NCI-H1105 treated with DMSO at 0.1 percent for 48 hours (cell line): ENCODE measurements at regions not wholly inside any gene's neighbourhood (a gene's known extent, or its start where the extent isn't known, plus 50 kb on each side); places are given as distances from the start of the nearest gene placed in this dataset.
"Not testable (repeated sequence)": the region's sequence is repeated elsewhere in the genome, so short reads cannot be mapped to it uniquely, and the experiment has no call there.

Experiments
- DNase-seq: peaks from one replicate; lab custom pipeline; 2025; lab: John Stamatoyannopoulos, UW

DNA sequence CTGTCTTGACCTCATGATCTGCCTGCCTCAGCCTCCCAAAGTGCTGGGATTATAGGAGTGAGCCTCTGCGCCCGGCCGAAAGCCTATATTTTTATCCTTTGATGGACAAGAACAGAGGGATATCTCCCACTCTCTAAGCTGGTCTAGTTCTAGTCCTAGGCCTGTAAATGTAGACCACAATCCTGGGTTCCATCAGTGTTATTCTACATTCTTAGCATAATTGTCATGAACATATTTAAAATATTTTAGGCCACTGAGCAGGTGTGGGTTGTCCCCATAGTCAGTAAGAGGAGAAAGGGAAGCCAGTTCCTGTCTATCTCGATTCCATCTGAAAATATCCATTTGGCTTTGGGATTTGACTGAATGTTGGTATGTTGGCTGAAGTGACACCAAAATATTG lies 118.1 kb downstream of the EBLN2 start:
- no peak for DNase-seq

DNA sequence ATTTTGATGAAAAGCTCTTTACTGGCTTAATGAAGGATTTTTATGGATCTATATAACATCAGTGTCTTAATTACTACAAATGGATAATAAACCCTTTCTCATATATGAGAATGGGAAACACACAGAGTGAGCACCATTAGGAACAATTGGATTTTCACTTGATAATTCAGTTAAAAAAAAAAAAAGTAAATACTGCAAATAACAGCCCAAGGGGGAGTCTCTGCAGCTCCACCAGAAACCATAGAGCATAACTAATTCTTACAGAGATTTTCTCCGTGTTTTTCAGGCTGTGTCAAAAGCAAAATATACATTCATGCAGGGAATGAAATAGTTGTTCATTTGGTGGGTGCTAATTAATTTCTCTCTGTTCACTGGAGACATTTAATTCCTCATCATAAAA lies 125.3 kb downstream of the EBLN2 start:
- DNase-seq = no peak

DNA sequence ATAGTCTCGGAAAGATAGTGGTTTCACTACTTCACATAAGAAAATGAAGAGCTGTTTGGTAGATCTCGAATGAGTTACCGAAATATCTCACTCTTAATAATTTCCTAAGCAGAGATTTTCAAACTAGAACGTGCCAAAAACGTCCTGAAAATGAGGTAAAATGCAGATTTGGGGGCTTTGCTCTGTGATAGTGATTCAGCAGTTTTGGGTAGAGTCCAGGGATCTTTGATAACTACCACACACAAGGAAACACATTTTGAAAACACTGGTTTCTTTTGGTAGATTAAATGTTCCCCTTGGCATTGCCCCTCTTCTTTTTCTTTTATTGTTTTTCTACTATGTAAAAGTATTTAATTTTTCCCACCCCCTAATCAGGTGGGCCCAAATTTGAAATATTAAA lies 125.9 kb downstream of the EBLN2 start:
- no peak for DNase-seq

DNA sequence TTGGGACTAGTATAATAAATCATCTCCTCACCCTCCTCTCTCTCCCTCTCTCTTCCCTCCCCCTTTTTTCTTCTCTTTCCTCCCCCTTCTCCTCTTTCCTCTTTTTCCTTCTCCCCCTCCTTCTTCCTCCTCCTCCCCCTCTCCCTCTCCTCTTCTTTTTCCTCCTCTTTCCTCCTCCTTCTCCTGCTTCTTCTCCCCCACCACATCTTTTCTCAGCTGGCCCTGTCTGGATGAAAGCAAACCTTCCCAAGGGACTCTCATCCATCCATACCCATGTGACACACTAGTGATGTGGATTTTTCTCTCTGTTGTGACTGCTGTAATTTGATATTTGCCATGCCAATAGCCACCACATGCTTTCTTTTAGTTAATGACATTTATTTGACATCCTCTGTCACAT lies 127.2 kb downstream of the EBLN2 start:
- no peak for DNase-seq

DNA sequence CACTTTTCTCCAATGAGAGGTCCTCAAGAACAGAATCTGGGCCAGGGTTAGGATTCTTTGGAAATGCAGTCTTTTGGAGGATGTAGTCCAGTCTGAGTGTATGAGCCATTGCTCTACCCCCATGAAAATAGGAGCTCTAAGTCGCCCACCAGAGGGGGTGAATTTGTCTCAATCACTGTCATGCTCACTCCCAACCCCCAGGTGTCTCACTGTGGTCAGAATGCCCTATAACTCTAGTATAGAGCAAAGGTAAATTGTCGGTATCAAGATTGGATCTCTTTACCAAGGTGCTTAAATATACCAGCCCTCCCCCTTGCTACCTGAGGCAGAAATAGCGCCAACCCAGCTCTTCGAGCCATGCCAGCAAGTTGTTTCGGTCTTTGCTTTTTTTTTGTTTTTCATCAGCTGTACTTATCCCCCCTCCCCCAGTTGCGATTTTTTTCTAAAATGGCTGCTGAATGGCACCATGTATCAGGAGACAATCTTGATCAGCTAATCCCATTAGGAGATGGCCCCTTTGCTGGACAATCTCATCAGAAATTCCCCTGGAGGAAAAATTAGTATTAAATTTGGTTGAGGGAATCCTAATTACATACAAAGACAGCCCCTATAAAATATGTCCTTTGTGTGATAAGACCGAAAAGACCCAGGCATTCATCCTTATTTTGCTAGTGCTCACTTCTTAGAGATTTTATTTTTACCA lies 130.7 kb downstream of the EBLN2 start:
- no peak for DNase-seq

DNA sequence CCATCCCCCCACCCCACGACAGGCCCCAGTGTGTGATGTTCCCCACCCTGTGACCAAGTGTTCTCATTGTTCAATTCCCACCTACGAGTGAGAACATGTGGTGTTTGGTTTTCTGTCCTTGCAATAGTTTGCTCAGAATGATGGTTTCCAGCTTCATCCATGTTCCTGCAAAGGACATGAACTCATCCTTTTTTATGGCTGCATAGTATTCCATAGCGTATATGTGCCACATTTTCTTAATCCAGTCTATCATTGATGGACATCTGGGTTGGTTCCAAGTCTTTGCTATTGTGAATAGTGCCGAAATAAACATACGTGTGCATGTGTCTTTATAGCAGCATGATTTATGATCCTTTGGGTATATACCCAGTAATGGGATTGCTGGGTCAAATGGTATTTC lies 132.5 kb downstream of the EBLN2 start:
- DNase-seq = not testable (repeated sequence)

DNA sequence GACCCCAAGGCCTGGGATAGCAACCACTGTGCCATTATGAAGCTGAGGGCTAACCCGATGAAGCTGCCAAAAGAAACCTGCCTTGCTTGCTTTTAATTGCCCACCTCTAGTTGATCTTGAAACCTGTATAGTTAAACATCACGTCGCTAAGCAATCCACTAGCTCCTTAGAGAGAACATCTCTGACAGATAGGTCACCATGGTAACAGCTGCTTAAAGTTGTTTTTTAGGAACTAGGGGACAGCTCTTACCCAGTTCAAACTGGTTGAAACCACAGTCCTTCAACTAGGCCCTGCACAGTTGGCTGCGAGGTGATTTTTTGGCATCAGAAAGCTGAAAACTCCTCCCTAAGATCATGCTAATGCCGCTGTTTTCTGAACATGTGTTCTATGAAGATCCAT lies 135.7 kb downstream of the EBLN2 start:
- no peak for DNase-seq

DNA sequence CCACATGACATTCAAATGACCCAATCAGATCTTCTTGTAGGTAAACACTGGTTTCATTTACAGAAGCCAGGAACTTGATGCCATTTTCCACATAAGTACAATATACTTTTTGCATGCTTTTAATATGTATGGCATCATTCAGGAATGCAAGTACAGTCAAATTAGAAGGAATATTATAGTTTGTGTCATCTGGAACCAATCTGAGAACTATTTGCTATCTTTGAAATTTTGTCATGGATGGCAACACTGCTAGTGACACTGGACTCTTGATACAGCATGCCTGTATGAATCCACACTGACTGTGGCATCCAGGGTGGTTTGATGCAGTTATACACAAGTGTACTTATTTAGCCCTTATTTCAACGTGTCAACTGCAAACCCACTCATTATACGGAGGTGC lies 141.6 kb downstream of the EBLN2 start:
- no peak for DNase-seq

DNA sequence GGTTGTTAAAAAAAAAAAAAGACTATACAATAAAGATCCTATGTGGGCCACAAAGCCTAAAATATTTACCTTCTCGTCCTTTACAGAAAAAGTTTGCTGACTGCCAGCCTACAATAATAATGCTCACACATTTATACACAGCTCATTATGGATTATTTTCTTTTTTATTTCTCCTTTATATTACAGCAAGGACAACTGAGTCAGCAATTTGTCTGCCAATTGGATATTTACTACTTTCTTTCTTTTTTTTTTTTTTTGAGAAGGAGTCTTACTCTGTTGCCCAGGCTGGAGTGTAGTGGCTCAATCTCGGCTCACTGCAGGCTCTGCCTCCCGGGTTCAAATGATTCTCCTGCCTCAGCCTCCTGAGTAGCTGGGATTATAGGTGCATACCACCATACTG lies 142.2 kb downstream of the EBLN2 start:
- DNase-seq = no peak

DNA sequence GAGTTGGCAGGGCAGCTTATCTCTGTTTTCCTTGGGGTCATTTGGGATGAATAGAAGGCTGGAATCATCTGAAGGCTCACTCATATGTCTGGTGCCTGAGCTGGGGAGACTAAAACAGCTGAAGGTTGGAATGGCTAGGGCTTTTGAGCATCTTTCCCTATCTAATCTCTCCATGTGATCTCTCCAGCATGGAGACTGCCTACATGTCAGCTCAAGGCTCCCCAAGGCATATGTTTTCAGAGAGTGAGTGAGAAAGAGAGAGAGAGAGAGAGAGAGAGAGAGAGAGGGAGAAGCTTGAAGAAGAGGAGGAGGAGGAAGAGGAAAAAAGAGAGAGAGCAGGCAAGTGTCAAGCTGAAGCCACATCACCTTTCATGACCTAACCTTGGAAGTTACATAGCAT lies 143.4 kb downstream of the EBLN2 start:
- DNase-seq = no peak

DNA sequence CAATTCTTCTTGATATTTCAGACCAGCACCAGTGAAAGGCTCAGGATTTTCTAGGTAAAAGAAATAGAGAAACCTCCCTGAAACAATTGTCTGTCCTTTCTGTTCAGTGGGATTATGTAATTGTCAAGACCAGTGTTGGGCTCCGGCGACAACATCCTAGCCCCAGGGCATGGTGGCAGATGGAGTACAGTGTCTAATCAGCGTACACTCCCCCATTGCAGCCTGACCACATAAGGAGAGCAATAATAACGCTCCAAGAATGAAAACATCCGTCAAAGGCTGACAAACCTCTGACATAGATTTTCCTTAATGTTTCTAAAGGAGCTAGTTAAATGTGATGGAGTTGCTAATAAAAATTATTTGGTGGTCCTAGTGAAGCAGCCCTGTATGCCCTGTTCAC lies 144.6 kb downstream of the EBLN2 start:
- DNase-seq = no peak

DNA sequence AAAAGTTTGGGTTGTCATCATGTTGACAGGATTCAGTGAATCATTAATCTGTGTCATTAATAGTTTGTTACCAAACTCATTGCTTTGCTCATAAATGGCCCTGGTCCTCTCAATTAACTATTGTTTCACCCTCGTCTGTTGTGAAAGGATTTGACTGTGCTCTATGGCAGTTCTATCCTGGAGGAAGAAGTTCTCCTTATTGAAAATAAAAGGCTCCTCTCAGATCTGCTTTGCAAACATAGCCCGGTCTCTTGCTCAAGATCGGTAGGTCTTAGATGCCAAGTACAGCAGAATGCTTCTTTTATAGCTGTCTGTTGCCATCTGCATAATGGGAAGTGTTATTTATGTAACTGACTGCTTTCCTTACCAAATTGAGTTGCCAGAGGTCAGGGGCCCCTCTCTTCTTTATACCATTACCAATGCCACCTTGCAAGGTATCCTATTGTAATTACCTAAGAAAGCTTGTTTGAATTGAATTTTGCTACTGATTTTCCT lies 146.5 kb downstream of the EBLN2 start:
- DNase-seq = no peak

DNA sequence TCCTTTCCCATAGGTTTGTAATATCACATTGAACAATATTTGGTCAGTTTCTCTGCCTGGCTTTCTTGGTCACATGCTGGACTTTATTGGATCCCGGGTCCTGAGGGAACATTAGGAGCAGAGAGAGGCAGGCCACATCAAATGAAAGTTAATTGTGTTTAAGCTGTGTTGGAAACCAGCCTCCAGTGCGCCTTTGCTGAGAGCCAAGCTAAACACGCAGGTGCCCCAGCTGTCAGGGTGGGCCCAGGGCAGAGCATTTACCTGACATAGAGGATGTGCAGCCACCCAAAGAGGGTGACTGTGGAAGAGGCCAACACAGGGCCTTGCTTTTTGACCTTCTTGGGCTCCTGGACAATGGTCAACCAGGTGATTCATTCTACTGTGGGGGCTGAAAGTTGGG lies 149.3 kb downstream of the EBLN2 start:
- DNase-seq = no peak

DNA sequence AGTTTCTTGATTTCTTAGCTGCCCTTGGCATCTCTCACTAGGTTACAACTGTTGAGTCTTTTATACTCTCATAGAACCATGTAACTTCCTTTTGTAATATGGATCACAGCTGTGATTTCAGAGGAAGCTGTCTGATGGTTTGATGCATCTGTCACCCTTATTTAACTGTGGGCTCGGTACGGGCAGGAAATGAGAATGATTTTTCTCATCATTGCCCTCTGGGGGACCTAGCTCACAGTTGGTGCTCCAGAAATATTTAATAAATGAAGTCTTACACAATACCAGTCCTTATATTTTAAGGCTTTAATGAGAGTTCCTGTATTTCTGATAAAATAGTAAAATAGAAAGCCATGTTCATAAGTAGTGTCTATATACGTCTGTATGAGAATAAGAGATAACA lies 151.2 kb downstream of the EBLN2 start:
- DNase-seq = no peak

DNA sequence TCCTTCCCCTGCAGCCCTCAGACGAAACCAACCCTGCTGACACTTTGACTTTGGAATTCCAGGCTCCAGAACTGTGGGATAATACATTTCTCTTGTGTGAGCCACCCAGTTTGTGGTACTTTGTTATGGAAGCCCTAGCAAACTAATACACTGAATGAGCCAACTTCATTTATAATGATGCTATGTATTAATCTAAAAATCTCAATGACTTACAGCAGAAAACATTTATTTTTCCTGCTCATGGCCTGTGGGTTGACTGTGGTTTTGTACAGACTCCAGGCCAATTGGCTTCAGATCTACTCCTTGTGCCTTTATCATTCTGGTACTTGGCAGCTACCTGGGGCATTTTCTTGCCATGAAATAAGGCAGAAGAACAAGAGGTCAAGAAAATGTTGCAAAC lies 152.4 kb downstream of the EBLN2 start:
- no peak for DNase-seq

DNA sequence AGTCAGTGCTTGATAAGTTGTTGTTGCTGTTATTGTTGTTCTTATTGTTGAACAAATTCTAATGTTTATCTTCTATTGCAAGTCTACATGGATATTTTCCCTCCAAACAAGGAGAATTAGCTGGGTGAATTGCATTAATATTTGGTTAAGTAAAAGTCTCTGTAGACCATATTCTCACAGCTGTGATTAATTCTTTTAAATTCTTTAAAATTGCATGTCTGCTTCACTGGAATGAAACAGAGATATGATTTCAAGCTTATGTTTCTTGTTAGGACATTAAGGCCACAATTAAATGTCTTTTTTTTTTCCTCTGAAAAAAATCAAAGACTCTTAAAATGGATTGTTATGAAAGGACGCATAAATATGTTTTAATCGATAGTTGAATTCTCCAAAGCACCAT lies 153.4 kb downstream of the EBLN2 start:
- DNase-seq = no peak

DNA sequence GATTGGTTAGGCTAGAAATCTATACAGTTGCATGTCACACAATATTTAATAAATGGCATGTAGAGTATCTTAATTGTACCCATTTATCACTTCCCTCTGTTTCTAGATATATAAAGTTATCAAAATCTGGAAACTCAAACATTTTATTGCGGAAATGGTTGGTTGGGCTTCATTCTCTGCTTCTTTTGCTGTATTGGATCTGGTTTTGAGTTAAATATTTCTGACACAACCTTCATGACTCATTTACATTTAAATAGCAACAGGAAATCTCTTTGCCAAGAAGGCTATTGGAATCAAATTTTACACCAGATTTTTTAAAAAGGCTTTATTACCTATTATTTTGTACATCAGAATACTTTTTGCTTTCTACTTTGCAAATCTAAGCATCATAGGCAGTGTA lies 153.8 kb downstream of the EBLN2 start:
- no peak for DNase-seq

DNA sequence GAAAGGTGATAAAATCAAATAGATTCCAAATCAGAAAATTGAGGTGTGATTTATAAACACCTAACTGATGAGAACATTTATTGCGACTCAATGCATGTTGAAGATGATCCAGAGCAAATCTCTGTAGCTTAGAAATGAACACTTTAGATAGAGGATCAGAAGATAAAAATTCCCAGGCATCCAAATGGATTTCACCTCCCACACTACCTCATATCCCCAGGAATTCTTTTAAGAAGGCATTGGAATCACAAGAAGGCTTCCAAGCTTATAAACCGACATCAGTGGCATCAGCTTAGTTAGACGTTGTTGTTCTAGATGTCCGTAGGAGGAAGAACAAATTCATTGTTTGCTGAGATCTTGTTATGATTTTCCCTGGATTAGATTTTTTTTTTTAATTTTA lies 154.4 kb downstream of the EBLN2 start:
- DNase-seq = no peak

DNA sequence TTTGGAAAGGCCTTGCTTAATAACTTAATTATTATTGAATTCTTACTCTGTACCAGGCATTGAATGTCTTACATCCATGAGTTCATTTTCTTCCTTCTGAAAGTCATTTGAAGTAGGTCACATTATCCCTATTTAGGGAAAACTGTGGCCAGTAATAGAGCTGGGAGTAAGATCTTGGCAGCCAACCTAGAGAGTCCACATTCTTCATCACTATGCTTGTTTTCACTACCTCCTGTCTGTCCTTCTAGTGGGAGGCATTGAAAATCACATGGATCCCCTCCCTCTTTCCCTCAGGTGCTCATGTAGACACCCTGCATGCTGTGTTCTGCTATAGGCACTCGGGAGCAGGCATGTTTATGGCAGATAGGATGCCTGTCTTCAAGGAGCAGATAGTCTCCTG lies 154.9 kb downstream of the EBLN2 start:
- DNase-seq = no peak

DNA sequence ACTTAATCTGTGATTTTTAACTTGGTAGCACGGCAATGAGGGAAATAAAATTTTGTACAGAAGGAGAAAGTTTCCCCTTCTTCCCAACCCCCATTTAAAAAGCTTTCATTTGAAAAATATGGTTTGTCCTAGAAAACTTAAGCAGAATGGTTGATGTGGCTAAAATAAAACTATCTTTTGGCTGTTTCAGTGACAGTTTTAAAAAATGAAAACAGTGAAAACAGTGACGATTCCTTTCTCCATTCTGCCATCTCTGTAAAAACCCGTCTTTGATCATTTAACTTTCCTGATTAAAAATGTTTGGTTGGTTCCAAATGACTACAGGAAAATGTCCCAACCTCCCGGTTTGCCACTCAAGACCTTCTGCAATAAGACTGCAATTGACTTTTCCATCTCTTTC lies 160.7 kb downstream of the EBLN2 start:
- DNase-seq = no peak

DNA sequence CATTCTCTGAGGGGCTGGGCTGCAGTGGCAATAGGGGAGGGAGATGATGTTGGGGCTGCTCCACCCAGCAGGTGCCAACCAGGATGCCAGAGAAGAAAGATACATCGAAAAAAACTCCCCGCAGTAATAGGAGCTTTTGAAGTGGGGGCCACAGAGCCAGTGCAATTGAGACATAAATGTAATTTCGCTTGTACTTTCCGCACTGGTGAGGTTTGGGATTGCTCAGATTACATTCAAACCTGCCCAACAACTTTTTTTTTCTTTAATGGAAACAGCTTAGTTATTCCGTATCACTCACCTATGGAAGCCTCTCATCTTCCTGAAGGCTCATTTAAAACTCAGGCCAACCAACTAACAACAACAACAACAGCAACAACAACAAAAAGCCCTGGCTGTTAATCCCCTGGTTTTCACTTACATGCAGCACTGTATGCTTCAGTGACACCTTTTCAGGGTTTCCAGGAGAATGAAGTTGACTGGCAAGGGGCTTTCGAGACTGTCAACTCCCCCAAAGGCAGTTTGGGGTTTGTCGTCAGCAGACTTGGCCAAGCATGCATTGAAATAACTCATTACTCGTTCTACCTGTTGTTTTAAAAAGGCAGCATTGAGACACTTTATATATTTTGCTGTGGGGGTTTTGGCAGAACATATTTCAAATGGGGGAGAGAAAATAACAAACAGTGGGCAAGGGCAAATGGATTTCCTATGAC lies 163.8 kb downstream of the EBLN2 start:
- DNase-seq = no peak

DNA sequence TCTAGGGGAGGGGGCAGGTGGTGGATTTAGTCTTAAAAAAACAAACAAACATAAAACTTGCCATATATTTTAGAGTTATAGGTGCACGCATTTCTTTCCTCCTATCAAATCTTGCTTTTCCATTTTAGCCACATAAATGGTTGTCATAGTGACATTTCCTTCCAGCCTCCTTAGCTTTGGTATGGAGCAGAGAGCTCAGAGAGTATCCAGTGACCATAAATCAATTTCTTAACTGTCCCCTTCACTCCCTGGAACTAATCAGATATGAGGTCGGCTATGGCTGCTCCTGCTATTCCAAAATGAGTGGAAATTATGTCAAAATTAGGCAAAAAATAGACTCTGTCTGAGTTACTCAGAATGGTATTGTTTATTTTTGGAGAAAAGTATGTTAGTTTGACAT lies 164.5 kb downstream of the EBLN2 start:
- no peak for DNase-seq

DNA sequence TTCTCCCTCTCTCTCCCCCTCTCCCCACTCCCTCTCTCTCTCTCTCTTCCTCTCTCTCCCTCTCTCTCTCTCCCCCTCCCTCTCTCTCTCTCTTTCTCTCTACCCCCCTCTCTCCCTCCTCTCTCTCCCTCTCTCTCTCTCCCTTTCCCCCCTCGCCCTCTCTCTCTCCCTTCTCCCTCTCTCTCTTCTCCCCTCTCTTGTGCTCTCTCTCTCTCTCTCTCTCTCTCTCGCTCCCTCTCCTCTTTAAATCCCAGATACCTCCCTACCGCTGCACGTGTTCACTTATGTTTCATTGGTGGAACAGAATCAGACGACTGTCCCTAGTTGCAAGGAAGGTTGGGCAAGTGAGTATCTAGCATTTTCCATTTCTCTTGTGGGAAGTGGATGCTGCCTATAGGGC lies 166.5 kb downstream of the EBLN2 start:
- DNase-seq = no peak

DNA sequence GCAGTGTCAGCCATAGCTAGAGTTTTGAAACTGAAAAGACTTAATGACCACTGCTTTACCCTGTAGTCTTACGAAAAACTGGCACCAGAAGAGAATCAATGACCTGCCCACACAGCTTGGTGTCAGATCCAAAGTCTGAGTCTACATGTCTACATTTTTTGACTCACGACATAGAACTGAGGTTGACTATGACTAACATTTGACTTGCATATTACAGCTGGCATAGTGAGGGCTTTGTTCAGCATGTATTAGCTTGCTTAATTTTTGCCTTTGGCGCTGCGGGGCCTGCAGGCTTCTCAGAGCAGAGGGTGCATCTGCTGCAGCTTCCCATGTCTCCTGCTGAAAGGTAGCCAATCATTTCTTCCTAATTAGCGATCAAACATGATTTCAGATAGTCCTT lies 167.0 kb downstream of the EBLN2 start:
- no peak for DNase-seq
